H1 (cell line): ENCODE measurements at regions not wholly inside any gene's neighbourhood (a gene's known extent, or its start where the extent isn't known, plus 50 kb on each side); places are given as distances from the start of the nearest gene placed in this dataset.

ENCODE experiments used
- CTCF ChIA-PET: fragments of 300-600 bp; sonication (Branson Sonifier 250); formaldehyde crosslinking; loops from one replicate; lab custom pipeline; 2021; ENCODE audit not compliant: partially characterized antibody; lab: Charles Lee
- POLR2A ChIA-PET: fragments of 300-600 bp; sonication (Branson Sonifier 250); formaldehyde crosslinking; loops from one replicate; lab custom pipeline; 2021; ENCODE audit warnings: inconsistent platforms; ENCODE audit not compliant: partially characterized antibody; lab: Charles Lee
- DNase-seq, 2 experiments: peaks; one replicate each; pipeline versions ENCODE4 v3.0.0 to v3.0.0-alpha.2; 2010 to 2022; ENCODE audit warnings: low spot score in 2 of 2, low read depth in 1 of 2, mixed read lengths in 1 of 2
- FAIRE-seq: peaks from 2 replicates; lab custom pipeline; 2011; peaks lifted over from hg19 to GRCh38; lab: Jason Lieb, UNC
- H2AFZ ChIP-seq: 2 replicates; pipeline ENCODE4 v1.8.1; 2012; ENCODE audit warnings: low read length, inconsistent platforms
- H2AK5ac ChIP-seq: 2 replicates; pipeline ENCODE4 v1.6.1; 2013; ENCODE audit warnings: low read depth, low read length
- H2BK120ac ChIP-seq: replicated peaks from 2 replicates; pipeline ENCODE3; 2013; ENCODE audit warnings: low read depth, low read length, inconsistent platforms
- H2BK12ac ChIP-seq: 2 replicates; pipeline ENCODE4 v1.6.1; 2013; ENCODE audit warnings: low read depth, low read length
- H2BK15ac ChIP-seq: 2 replicates; pipeline ENCODE4 v1.6.1; 2013; ENCODE audit warnings: low read length
- H2BK20ac ChIP-seq: 2 replicates; pipeline ENCODE4 v1.6.1; 2013; ENCODE audit warnings: low read length
- H2BK5ac ChIP-seq: 2 replicates; pipeline ENCODE4 v1.6.1; 2013; ENCODE audit warnings: low read depth, low read length
- H3K14ac ChIP-seq: 2 replicates; pipeline ENCODE4 v1.6.1; 2013; ENCODE audit warnings: inconsistent platforms; ENCODE audit not compliant: insufficient read length
- H3K18ac ChIP-seq: 2 replicates; pipeline ENCODE4 v1.6.1; 2013; ENCODE audit warnings: low read length; ENCODE audit errors: extremely low read depth
- H3K23ac ChIP-seq: 2 replicates; pipeline ENCODE4 v1.6.1; 2013; ENCODE audit warnings: inconsistent platforms; ENCODE audit not compliant: insufficient read length
- H3K23me2 ChIP-seq: 2 replicates; pipeline ENCODE4 v1.6.1; 2013; ENCODE audit warnings: low read depth, low read length
- H3K27ac ChIP-seq: 2 replicates; pipeline ENCODE4 v1.6.1; 2011; ENCODE audit warnings: low read depth, low read length, inconsistent platforms
- H3K27me3 ChIP-seq, 4 experiments: replicated peaks in 1 of 4; 1 replicate in 1 of 4; 2 replicates in 3 of 4; pipeline versions ENCODE4 v1.6.1 to v1.8.1; 2011 to 2013; ENCODE audit warnings: low read length in 3 of 4, mild to moderate bottlenecking in 3 of 4, inconsistent platforms in 2 of 4, mixed read lengths in 2 of 4, moderate library complexity in 1 of 4; ENCODE audit not compliant: control insufficient read depth in 3 of 4, insufficient read depth in 3 of 4; ENCODE audit errors: extremely low read depth in 1 of 4
- H3K36me3 ChIP-seq, 4 experiments: 2 replicates each; pipeline versions ENCODE4 v1.6.1 to v1.8.1; 2011 to 2013; ENCODE audit warnings: mild to moderate bottlenecking in 4 of 4, low read length in 3 of 4, moderate library complexity in 2 of 4, control low read depth in 1 of 4, inconsistent platforms in 1 of 4; ENCODE audit not compliant: insufficient read depth in 4 of 4, control insufficient read depth in 2 of 4
- H3K4ac ChIP-seq: replicated peaks from 2 replicates; pipeline ENCODE3; 2013; ENCODE audit warnings: low read length, low read depth, mixed read lengths, inconsistent platforms; ENCODE audit not compliant: insufficient read length
- H3K4me1 ChIP-seq, 4 experiments: replicated peaks in 1 of 4; 1 replicate in 1 of 4; 2 replicates in 3 of 4; pipeline versions ENCODE4 v1.6.1 to v1.8.1; 2011 to 2013; ENCODE audit warnings: low read length in 3 of 4, inconsistent platforms in 2 of 4, mixed read lengths in 1 of 4; ENCODE audit not compliant: insufficient read depth in 4 of 4, control insufficient read depth in 3 of 4
- H3K4me2 ChIP-seq, 2 experiments: 2 replicates each; pipeline versions ENCODE4 v1.6.1 to v1.8.1; 2011 to 2013; ENCODE audit warnings: low read depth in 2 of 2, low read length in 2 of 2, control low read depth in 1 of 2, inconsistent platforms in 1 of 2, mild to moderate bottlenecking in 1 of 2; ENCODE audit not compliant: insufficient read depth in 1 of 2
- H3K4me3 ChIP-seq, 4 experiments: fragments of 200-600, 300-600 bp in 1 of 4; sonication (generic), shearing (Covaris generic), sonication (Bioruptor Twin) in 1 of 4; 2 replicates each; pipeline versions ENCODE4 v1.5.1 to v1.8.1; 2011 to 2016; ENCODE audit warnings: low read length in 4 of 4, low read depth in 3 of 4, control low read depth in 2 of 4, inconsistent platforms in 2 of 4, mild to moderate bottlenecking in 2 of 4, mixed read lengths in 1 of 4, moderate library complexity in 1 of 4; ENCODE audit not compliant: insufficient read depth in 2 of 4; ENCODE audit errors: extremely low read depth in 1 of 4
- H3K56ac ChIP-seq: replicated peaks from 2 replicates; pipeline ENCODE3; 2013; ENCODE audit warnings: low read depth, mild to moderate bottlenecking, mixed read lengths, low read length, inconsistent platforms; ENCODE audit not compliant: insufficient read length
- H3K79me1 ChIP-seq: 2 replicates; pipeline ENCODE4 v1.6.1; 2013; ENCODE audit warnings: low read depth, low read length, control low read depth
- H3K79me2 ChIP-seq, 2 experiments: 2 replicates each; pipeline versions ENCODE4 v1.6.1 to v1.8.1; 2012 to 2013; ENCODE audit warnings: low read length in 2 of 2, mild to moderate bottlenecking in 2 of 2, inconsistent platforms in 1 of 2; ENCODE audit not compliant: insufficient read depth in 2 of 2, control insufficient read depth in 1 of 2
- H3K9ac ChIP-seq, 4 experiments: replicated peaks in 1 of 4; 1 replicate in 1 of 4; 2 replicates in 3 of 4; pipeline versions ENCODE4 v1.6.1 to v1.8.1; 2011 to 2013; ENCODE audit warnings: low read depth in 3 of 4, low read length in 3 of 4, control low read depth in 2 of 4, mild to moderate bottlenecking in 2 of 4, moderate library complexity in 2 of 4, inconsistent platforms in 1 of 4; ENCODE audit errors: extremely low read depth in 1 of 4
- H3K9me3 ChIP-seq, 2 experiments: 2 replicates each; pipeline versions ENCODE4 v1.6.1 to v1.8.1; 2012 to 2013; ENCODE audit warnings: mild to moderate bottlenecking in 2 of 2, moderate library complexity in 2 of 2, control low read depth in 1 of 2, inconsistent platforms in 1 of 2, low read depth in 1 of 2, low read length in 1 of 2, mixed read lengths in 1 of 2; ENCODE audit not compliant: insufficient read depth in 2 of 2
- H4K20me1 ChIP-seq, 2 experiments: replicated peaks in 1 of 2; 2 replicates each; pipeline versions ENCODE3 to v1.8.1; 2011 to 2013; ENCODE audit warnings: inconsistent platforms in 2 of 2, low read length in 2 of 2, mild to moderate bottlenecking in 1 of 2; ENCODE audit not compliant: insufficient read depth in 2 of 2, control insufficient read depth in 1 of 2
- H4K5ac ChIP-seq: 2 replicates; pipeline ENCODE4 v1.6.1; 2013; ENCODE audit warnings: low read length, low read depth, mixed read lengths, inconsistent platforms; ENCODE audit not compliant: insufficient read length
- H4K8ac ChIP-seq: 2 replicates; pipeline ENCODE4 v1.8.0; 2013; ENCODE audit warnings: mild to moderate bottlenecking, moderate library complexity, low read length, inconsistent platforms; ENCODE audit not compliant: insufficient read depth; ENCODE audit errors: extremely low read depth
- H4K91ac ChIP-seq: replicated peaks from 2 replicates; pipeline ENCODE3; 2013; ENCODE audit warnings: low read length, mixed read lengths, inconsistent platforms; ENCODE audit not compliant: insufficient read length
- ATF2 ChIP-seq: IDR thresholded peaks from 2 replicates; pipeline ENCODE4 v1.6.1; 2012; ENCODE audit warnings: low read length, inconsistent platforms
- CHD2 ChIP-seq: IDR thresholded peaks from 2 replicates; pipeline ENCODE4 v1.6.1; 2012; ENCODE audit warnings: low read length, improper control_type of control experiment
- E2F6 ChIP-seq: IDR thresholded peaks from 2 replicates; pipeline ENCODE4 v1.6.1; 2012; ENCODE audit warnings: inconsistent platforms
- NRF1 ChIP-seq: IDR thresholded peaks from 2 replicates; pipeline ENCODE4 v1.6.1; 2011; ENCODE audit warnings: mild to moderate bottlenecking, low read depth, low read length, improper control_type of control experiment
- POLR2A ChIP-seq, 2 experiments: IDR thresholded peaks; 1 replicate in 1 of 2; 2 replicates in 1 of 2; pipeline ENCODE4 v1.6.1; 2011; ENCODE audit warnings: low read depth in 2 of 2, low read length in 2 of 2, mild to moderate bottlenecking in 2 of 2; ENCODE audit errors: control extremely low read depth in 1 of 2
- USF2 ChIP-seq: IDR thresholded peaks from 2 replicates; pipeline ENCODE4 v1.6.1; 2011; ENCODE audit warnings: low read length, improper control_type of control experiment
- WGBS, 2 experiments: shearing (Covaris generic) in 1 of 2; methylation state at CpG; one replicate each; pipeline versions ENCODE4 v1.1.6 to v1.1.7; 2013 to 2015; ENCODE audit warnings: low lambda C conversion rate in 2 of 2, mixed read lengths in 2 of 2, inconsistent platforms in 1 of 2, low coverage in 1 of 2, missing lambda C conversion rate in 1 of 2; ENCODE audit not compliant: insufficient replicate concordance in 2 of 2, insufficient coverage in 1 of 2, insufficient read length in 1 of 2; ENCODE audit errors: extremely low coverage in 1 of 2, missing lambda C conversion rate in 1 of 2; 5-methylcytosine and 5-hydroxymethylcytosine counted together

GRCh38 chr2:207394812-207395534 lies 134.8 kb upstream of the CREB1 start:
- Histone ChIP-seq H3K9ac (no peak overlapping the region), H2AK5ac (no peak overlapping the region), H2BK12ac (no peak overlapping the region), H2BK120ac (no peak overlapping the region), H3K18ac (no peak overlapping the region), H3K4ac (no peak overlapping the region), H3K4me2 (no peak overlapping the region), H4K8ac (no peak overlapping the region), H3K27ac (no peak overlapping the region), H3K9me3 (no peaks in the 10 kb centered on the region), H3K4me3 (no peak overlapping the region), H3K23me2 (no peaks in the 10 kb centered on the region), H3K4me1 (no peaks in the 10 kb centered on the region), H2BK20ac (no peak overlapping the region), H2BK15ac (no peak overlapping the region), H4K91ac (no peak overlapping the region), H3K36me3 (no peaks in the 10 kb centered on the region), H4K5ac (no peak overlapping the region), H3K56ac (no peak overlapping the region), H4K20me1 (no peaks in the 10 kb centered on the region), H3K23ac (no peak overlapping the region), H3K27me3 (no peaks in the 10 kb centered on the region), H3K79me1 (no peaks in the 10 kb centered on the region), H2AFZ (no peak overlapping the region), H3K79me2 (no peaks in the 10 kb centered on the region), H3K14ac (no peak overlapping the region), H2BK5ac (no peak overlapping the region)
- no peak for FAIRE-seq
- ChIA-PET CTCF (interaction anchor here (0.9 kb wide), 1 partner anchor 24 kb away, joined by 3 read pairs; no protein-coding TSS in a partner anchor), POLR2A (no interaction called here)
- no peak for DNase-seq
- 83% methylated on average over 7 of the region's 7 CpGs; no CpG with 5 or more reads in 1 of the 2 experiments for WGBS, 2 experiments
- TF ChIP-seq ATF2 (no peak), CHD2 (no peak), USF2 (no peak), E2F6 (no peak), POLR2A (IDR thresholded peaks at IDR 0.05; ENCODE audit: control extremely low read depth in 1 of 2, low read depth in 2 of 2, low read length in 2 of 2) (no peak), NRF1 (no peak)
